Tibial artery (tissue), 4 donors: ENCODE measurements at regions not wholly inside any gene's neighbourhood (a gene's known extent, or its start where the extent isn't known, plus 50 kb on each side); places are given as distances from the start of the nearest gene placed in this dataset.

Source experiments
- DNase-seq, 2 donors: peaks; one replicate each; pipeline ENCODE4 v3.0.0-alpha.2; 2019
- H3K27ac ChIP-seq, 2 donors: fragments of 200-600 bp; sonication (generic) in 1 of 2; 1 replicate in 1 of 2; 2 replicates in 1 of 2; pipeline ENCODE4 v1.5.1; 2018 to 2019; ENCODE audit warnings: mild to moderate bottlenecking in 1 of 2
- H3K27me3 ChIP-seq, 2 donors: fragments of 200-600 bp; sonication (generic) in 1 of 2; one replicate each; pipeline versions ENCODE4 v1.5.1 to v1.6.0; 2016 to 2019
- H3K36me3 ChIP-seq, 3 donors: fragments of 200-600 bp; sonication (generic) in 2 of 3; one replicate each; pipeline ENCODE4 v1.5.1; 2016 to 2019; ENCODE audit warnings: mild to moderate bottlenecking in 2 of 3
- H3K4me1 ChIP-seq, 4 donors: fragments of 200-600 bp; sonication (generic) in 2 of 4; 1 replicate in 3 of 4; 2 replicates in 1 of 4; pipeline ENCODE4 v1.5.1; 2016 to 2019
- H3K4me3 ChIP-seq, 2 donors: fragments of 200-600 bp; sonication (generic) in 1 of 2; 1 replicate in 1 of 2; 2 replicates in 1 of 2; pipeline ENCODE4 v1.5.1; 2018 to 2019; ENCODE audit warnings: mild to moderate bottlenecking in 2 of 2
- H3K9me3 ChIP-seq, 3 donors: fragments of 200-600 bp; sonication (generic) in 1 of 3; one replicate each; pipeline ENCODE4 v1.5.1; 2016 to 2019
- CTCF ChIP-seq, 2 experiments: fragments of 200-600 bp in 1 of 2; fragments of 450-650 bp in 1 of 2; IDR thresholded peaks; one replicate each; pipeline ENCODE4 v1.5.1; 2017 to 2019; ENCODE audit warnings: antibody characterized with exemption in 2 of 2, mild to moderate bottlenecking in 1 of 2, moderate library complexity in 1 of 2
- intact Hi-C: fragments of 100-400 bp; cut with DNase I; formaldehyde crosslinking; loops from one replicate; pipeline ENCODE4 v1.15.0; 2023; ENCODE audit warnings: low total_unique reads

- H3K4me1 ChIP-seq: peaks cover 0 to 23% (median 12%) of the 10 kb centered on the region in 4 donors
- no peak for DNase-seq
- no peaks in the 10 kb centered on the region for H3K9me3 ChIP-seq
- no peaks in the 10 kb centered on the region for H3K36me3 ChIP-seq
- TF ChIP-seq CTCF (IDR thresholded peaks at IDR 0.05): no peak
- H3K27ac ChIP-seq: no peak overlapping the region
- no peaks in the 10 kb centered on the region for H3K27me3 ChIP-seq
- intact Hi-C loops: no loop called here
- H3K4me3 ChIP-seq: no peak overlapping the region
These were observed 220.3 kb upstream of the SESN3 start for GRCh38 chr11:95451261-95451660.

GRCh38 chr11:95450547-95451123 lies 219.6 kb upstream of the SESN3 start:
- no peak for DNase-seq
- Histone ChIP-seq H3K4me1 (peaks cover 0 to 23% (median 12%) of the 10 kb centered on the region in 4 donors), H3K27me3 (no peaks in the 10 kb centered on the region), H3K4me3 (no peak overlapping the region), H3K27ac (no peak overlapping the region), H3K36me3 (no peaks in the 10 kb centered on the region), H3K9me3 (no peaks in the 10 kb centered on the region)
- no peak for TF ChIP-seq CTCF (IDR thresholded peaks at IDR 0.05)
- intact Hi-C loops: no loop called here

GRCh38 chr11:95445746-95446333 lies 214.8 kb upstream of the SESN3 start:
- DNase-seq: no peak

GRCh38 chr11:95444309-95445241 lies 213.6 kb upstream of the SESN3 start:
- no peaks in the 10 kb centered on the region for H3K36me3 ChIP-seq
- no peak overlapping the region for H3K4me3 ChIP-seq
- no peaks in the 10 kb centered on the region for H3K27me3 ChIP-seq
- no peak overlapping the region for H3K27ac ChIP-seq
- TF ChIP-seq CTCF (IDR thresholded peaks at IDR 0.05): no peak
- no peaks in the 10 kb centered on the region for H3K4me1 ChIP-seq
- H3K9me3 ChIP-seq: no peaks in the 10 kb centered on the region
- DNase-seq: no peak
- intact Hi-C loops: no loop called here

More at GRCh38 chr11:95445746-95446333, 214.8 kb upstream of the SESN3 start:
- no peak for TF ChIP-seq CTCF (IDR thresholded peaks at IDR 0.05)
- Histone ChIP-seq H3K4me3 (no peak overlapping the region), H3K4me1 (peaks cover 0 to 4% (median 0%) of the 10 kb centered on the region in 4 donors), H3K27ac (no peak overlapping the region), H3K27me3 (no peaks in the 10 kb centered on the region), H3K9me3 (no peaks in the 10 kb centered on the region), H3K36me3 (no peaks in the 10 kb centered on the region)
- intact Hi-C loops: no loop called here

DNA sequence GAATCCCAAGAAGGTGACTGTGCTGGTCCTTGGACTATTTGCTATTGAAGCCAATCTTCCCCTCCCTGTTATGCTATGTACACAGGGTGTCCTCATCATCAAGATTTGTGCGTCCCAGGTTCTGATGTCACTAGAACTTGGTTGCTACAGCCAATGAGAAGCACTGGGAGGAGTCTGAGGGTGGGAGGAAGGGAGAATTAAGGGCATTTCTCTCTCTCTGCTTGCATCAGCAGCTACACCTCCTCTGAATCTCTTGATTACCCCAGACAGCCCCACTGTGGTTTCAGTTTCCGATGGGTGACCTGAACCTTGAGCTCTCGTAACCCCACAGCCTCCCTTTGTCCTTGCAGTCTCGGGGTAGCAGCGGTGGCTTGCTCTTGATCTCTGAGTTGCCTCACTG lies 212.4 kb upstream of the SESN3 start:
- Histone ChIP-seq H3K4me1 (no peaks in the 10 kb centered on the region), H3K27me3 (no peaks in the 10 kb centered on the region), H3K9me3 (no peaks in the 10 kb centered on the region), H3K4me3 (no peak overlapping the region), H3K36me3 (no peaks in the 10 kb centered on the region), H3K27ac (no peak overlapping the region)
- DNase-seq: no peak
- no peak for TF ChIP-seq CTCF (IDR thresholded peaks at IDR 0.05)
- intact Hi-C loops: no loop called here
